ENCODE measurements at regions not wholly inside any gene's neighbourhood (a gene's known extent, or its start where the extent isn't known, plus 50 kb on each side); places are given as distances from the start of the nearest gene placed in this dataset.

DNA sequence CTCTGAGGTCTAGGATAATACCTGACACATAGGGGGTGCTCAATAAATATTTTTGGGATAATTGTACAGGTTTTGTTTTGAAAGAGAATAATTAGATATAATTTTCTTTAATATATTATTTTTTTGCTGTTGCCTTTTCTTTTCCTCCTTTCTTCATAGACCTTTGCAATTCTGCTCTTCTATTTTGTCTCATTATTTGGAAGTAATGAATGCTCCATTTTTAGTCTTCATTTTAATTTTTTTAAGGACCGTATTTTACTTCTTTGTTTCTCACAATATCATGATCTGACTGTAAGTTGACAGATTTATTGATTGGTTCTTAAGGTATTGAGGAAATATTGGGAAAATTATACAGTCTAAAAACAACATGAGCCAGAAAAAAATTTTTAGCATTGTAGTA, 150.5 kb upstream of the TMC3 start:
- FAIRE-seq (no peak), DNase-seq (ENCODE audit: insufficient read length, low spot score) (no peak)
- TF ChIP-seq, protein P1, sequence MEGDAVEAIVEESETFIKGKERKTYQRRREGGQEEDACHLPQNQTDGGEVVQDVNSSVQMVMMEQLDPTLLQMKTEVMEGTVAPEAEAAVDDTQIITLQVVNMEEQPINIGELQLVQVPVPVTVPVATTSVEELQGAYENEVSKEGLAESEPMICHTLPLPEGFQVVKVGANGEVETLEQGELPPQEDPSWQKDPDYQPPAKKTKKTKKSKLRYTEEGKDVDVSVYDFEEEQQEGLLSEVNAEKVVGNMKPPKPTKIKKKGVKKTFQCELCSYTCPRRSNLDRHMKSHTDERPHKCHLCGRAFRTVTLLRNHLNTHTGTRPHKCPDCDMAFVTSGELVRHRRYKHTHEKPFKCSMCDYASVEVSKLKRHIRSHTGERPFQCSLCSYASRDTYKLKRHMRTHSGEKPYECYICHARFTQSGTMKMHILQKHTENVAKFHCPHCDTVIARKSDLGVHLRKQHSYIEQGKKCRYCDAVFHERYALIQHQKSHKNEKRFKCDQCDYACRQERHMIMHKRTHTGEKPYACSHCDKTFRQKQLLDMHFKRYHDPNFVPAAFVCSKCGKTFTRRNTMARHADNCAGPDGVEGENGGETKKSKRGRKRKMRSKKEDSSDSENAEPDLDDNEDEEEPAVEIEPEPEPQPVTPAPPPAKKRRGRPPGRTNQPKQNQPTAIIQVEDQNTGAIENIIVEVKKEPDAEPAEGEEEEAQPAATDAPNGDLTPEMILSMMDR (IDR thresholded peaks at IDR 0.05; ENCODE audit: insufficient read depth, missing control alignments), result no peak

DNA sequence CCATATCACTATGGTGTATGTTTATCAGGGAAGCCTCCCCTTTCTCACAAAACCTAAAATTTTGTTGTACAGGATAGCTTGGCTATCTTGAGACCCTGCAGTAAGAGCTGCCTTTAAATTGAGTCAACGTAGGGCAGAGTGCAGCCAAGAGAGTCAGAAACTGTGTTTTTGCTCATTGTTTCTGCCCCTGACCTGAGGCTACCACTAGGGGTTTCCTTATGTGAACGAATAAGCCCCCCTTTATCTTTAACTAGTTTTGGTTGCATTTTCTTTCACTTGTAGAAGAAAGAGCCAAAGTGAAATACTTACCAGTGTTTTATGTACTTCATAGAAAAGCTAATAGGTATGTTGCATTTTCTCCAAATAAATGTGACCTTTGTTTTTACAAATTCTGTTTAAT, 149.9 kb upstream of the TMC3 start:
- DNase-seq (ENCODE audit: insufficient read length, low spot score) (no peak), FAIRE-seq (no peak)
- TF ChIP-seq, protein P1 (IDR thresholded peaks at IDR 0.05; ENCODE audit: insufficient read depth, missing control alignments), result no peak

DNA sequence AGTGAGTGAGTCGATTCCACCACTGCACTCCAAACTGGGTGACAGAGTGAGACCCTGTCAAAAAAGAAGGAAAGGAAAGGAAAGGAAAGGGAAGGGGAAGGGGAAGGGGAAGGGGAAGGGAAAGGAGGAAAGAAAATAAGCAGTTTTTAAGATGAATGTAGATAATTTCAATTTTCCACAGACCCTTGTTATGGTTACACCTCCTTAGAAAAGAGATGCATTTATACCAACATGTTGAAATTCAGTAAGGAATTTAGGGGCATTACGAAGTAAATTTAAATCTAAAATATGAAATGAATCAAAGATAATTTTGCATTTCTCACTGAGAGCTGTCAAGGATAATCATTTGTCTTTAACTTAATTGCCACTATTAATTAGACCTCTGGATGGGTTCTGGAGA, 146.5 kb upstream of the TMC3 start:
- TF ChIP-seq, protein P1 (IDR thresholded peaks at IDR 0.05; ENCODE audit: insufficient read depth, missing control alignments), result no peak
- no peak for DNase-seq (ENCODE audit: insufficient read length, low spot score)

DNA sequence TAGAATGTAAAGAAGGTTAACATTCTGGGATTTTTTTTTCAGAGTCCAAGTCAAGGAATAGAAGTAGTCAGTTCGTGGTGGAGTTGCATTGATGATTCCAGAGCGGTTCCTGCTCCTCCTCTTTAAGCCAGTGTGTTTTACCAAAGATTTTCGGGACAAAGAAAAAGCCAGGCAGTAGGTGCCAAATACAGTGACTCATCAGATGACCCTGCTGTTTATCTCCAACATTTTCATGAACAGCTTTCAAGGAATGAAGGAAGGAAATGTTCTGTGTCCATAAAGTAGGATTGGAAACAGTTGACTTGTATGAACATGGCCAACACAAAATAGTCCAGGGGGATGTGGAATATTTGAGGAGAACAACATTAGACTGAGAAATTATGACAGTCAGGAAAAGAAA, 142.4 kb upstream of the TMC3 start:
- DNase-seq (ENCODE audit: insufficient read length, low spot score) (no peak), FAIRE-seq (no peak)
- TF ChIP-seq, protein P1 (IDR thresholded peaks at IDR 0.05; ENCODE audit: insufficient read depth, missing control alignments), result no peak

More for the DNA sequence above, 146.5 kb upstream of the TMC3 start:
- no peak for FAIRE-seq

DNA sequence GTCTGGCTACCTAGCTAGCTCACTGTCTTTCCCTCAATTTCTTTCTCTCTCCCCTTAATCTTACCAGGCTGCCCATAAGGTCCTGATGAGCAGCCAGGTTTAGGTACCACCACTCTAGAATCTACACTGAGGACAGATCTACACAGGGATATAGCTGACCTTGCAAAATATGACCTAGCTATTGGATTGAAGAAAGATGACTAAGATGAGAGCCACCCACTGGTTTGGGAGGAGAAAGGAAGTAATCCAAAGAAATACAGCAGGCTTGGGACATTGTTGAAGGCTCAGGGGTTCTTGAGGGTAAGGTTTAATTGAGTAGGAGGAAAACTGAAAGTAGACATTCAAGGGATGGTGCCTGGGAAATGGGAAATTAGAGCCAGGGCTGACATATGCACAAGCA, 142.0 kb upstream of the TMC3 start:
- FAIRE-seq (no peak), DNase-seq (ENCODE audit: insufficient read length, low spot score) (no peak)
- TF ChIP-seq, protein P1 (IDR thresholded peaks at IDR 0.05; ENCODE audit: insufficient read depth, missing control alignments), result no peak

DNA sequence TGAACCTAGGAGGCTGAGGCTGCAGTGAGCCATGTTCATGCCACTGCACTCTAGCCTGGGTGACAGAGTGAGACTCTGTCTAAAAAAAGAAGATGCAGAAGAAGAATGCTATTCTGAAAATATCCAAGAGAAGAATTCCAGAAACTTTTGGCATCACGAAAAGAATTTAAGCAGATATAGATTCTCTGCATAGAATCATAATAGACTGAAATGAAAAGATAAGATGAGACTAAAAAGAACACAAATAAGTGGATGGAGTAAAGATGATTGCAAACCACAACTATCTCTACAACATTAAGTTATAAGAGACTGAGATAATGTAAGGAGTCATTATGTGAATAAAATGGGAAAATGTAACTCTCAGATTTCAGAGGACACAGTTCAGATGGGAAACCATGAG, 140.7 kb upstream of the TMC3 start:
- DNase-seq (ENCODE audit: insufficient read length, low spot score) (no peak), FAIRE-seq (no peak)
- TF ChIP-seq, protein P1 (IDR thresholded peaks at IDR 0.05; ENCODE audit: insufficient read depth, missing control alignments), result no peak

DNA sequence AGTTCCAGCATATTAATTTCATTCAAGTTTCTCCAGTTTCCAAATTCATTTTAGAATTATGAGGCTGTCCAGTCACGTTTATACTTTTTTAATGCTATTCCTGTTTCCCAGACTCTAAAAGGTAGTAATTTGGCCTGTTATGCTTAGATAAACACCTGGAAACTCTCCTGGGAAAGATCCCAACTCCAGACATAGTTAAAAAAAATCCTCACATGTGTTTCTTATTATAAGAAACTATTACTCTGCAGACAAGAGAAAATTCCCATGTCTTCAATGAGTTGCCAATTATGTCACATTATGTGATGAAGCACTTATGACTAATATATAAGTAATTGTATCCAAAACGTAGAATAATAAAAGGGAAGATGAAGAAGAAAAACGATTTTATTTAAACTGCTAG, 137.1 kb upstream of the TMC3 start:
- TF ChIP-seq, protein P1 (IDR thresholded peaks at IDR 0.05; ENCODE audit: insufficient read depth, missing control alignments), result no peak
- DNase-seq (ENCODE audit: insufficient read length, low spot score) (no peak), FAIRE-seq (no peak)

Data from D721Med (cell line).